Choroid plexus epithelial cell (primary cell): ENCODE measurements at regions not wholly inside any gene's neighbourhood (a gene's known extent, or its start where the extent isn't known, plus 50 kb on each side); places are given as distances from the start of the nearest gene placed in this dataset.

ENCODE experiments used
- DNase-seq: peaks from one replicate; pipeline ENCODE4 v3.0.0-alpha.2; 2010; ENCODE audit warnings: low read depth
- H3K4me3 ChIP-seq: 2 replicates; pipeline ENCODE4 v1.5.1; 2011; ENCODE audit warnings: low read depth, mild to moderate bottlenecking, control low read depth, low read length, moderate library complexity
- CTCF ChIP-seq: conservative IDR thresholded peaks from 2 replicates; pipeline ENCODE4 v1.5.1; 2011; ENCODE audit warnings: low read depth, mild to moderate bottlenecking, control low read depth, inconsistent platforms, low read length, moderate library complexity

DNA sequence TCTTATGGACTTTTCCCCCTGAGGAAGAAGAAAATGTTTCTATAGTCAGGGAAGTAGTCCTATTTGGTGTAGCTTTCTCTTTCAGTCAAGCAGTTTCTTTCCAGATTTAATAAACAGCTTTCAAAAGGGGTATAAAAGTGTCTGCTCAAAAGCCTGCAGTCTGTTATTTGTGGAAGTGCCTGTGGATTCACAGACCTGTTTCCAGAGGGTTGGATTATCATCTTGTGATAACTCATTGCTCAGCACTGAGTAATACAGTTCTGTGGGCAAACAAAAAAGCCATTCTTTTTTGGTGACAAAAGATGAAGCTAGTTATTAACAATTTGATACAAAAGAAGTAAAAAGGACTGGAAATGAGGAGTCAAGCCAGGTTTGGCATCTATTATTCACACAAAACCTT lies 358.2 kb upstream of the ID4 start:
- H3K4me3 ChIP-seq, result no peak overlapping the region
- peak; percentile 30 for DNase-seq
- TF ChIP-seq CTCF, result no peak

DNA sequence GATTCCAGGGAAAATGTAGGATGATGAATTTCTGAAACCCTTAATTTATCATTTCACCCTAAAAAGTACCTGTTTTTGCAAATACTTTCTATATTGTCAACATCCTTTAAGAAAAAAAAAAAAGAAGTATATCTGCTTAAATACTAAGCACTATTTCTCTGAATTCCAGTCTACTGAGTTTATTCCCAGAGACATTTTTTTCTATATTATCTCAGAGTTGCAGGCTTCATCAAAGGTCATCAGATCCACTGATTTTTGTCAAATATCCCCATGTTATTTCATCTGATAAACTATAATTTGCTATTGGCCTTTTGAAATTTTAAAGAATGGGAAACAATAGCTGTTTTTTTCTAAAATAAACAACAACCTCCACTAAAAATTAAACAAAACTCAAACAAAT lies 357.6 kb upstream of the ID4 start:
- DNase-seq, result no peak
- no peak for TF ChIP-seq CTCF
- H3K4me3 ChIP-seq, result no peak overlapping the region

DNA sequence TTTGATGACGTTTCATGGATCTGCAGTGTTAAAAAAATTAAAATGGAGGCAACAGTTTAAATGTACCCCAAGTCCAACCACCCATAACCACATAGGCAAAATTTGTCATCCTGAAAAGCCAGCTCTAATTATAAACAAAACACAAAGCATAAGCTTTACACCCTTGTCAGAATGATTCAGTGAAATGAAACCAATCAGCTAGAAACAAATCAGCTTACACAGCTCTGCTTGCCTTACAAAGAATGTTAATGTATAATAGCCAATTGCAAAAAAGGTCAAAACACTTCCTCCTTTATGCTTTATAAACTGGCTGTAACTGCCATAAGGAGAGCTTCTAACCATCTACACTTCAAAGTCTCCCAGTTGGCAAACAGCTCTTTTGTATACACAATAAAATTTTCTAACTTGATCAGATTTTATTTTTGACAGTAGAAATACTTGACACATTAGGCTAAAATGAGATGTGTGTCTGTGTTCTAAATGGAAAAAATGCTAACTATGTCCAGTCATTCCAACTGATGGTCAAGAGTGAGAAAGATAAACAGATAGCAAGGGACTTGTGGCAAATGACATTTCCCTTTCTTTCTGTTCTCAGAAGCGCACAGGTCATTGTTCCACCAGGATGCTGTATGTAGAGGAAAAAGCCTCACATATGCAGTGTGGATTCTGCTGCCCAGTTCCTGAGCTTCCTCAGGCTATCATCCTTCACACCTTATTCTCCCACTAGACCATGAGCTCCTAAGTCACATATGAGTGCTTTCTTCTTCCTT lies 344.3 kb upstream of the ID4 start:
- no peak for TF ChIP-seq CTCF
- peak; percentile 2 for DNase-seq
- no peak overlapping the region for H3K4me3 ChIP-seq

GRCh38 chr6:19501737-19502245 lies 335.4 kb upstream of the ID4 start:
- DNase-seq, result no peak
- H3K4me3 ChIP-seq, result no peak overlapping the region
- no peak for TF ChIP-seq CTCF

- H3K4me3 ChIP-seq, result no peak overlapping the region
- TF ChIP-seq CTCF, result no peak
- DNase-seq, result no peak
Observed at GRCh38 chr6:19502301-19502700, 334.9 kb upstream of the ID4 start.

DNA sequence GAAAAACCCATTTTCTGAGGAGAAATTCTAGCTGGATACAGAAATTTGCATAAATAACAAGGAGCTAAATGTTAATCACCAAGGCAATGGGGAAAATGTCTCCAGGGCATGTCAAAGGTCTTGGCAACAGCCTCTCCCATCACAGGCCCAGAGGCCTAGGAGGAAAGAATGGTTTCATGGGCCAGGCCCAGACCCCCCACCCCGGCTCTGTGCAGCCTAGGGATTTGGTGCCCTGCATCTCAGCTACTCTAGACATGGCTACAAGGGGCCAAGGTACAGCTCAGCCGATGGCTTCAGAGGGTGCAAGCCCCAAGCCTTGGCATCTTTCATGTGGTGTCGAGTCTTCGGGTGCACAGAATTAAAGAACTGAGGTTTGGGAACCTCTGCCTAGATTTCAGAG lies 321.2 kb upstream of the ID4 start:
- DNase-seq, result no peak
- TF ChIP-seq CTCF, result no peak
- no peak overlapping the region for H3K4me3 ChIP-seq

- DNase-seq, result no peak
- TF ChIP-seq CTCF, result no peak
- H3K4me3 ChIP-seq, result no peak overlapping the region
Observed at GRCh38 chr6:19519941-19520340, 317.2 kb upstream of the ID4 start.
